NB4 (cell line): ENCODE measurements at regions not wholly inside any gene's neighbourhood (a gene's known extent, or its start where the extent isn't known, plus 50 kb on each side); places are given as distances from the start of the nearest gene placed in this dataset.

Experiments used
- DNase-seq: peaks from one replicate; pipeline ENCODE4 v3.0.0; 2010; ENCODE audit warnings: low read depth
- H3K4me3 ChIP-seq: one replicate; pipeline ENCODE4 v1.5.1; 2011; ENCODE audit warnings: mild to moderate bottlenecking, low read depth, low read length, moderate library complexity
- MYC ChIP-seq: IDR thresholded peaks from 2 replicates; pipeline ENCODE4 v1.6.1; 2011; ENCODE audit warnings: low read depth, low read length
- POLR2A ChIP-seq: IDR thresholded peaks from 2 replicates; pipeline ENCODE4 v1.6.1; 2011; ENCODE audit warnings: mild to moderate bottlenecking; ENCODE audit not compliant: insufficient read length; ENCODE audit errors: extremely low read depth
- TF ChIP-seq, protein P1 (sequence below): IDR thresholded peaks from one replicate; pipeline ENCODE4 v1.5.1; 2012; ENCODE audit warnings: low read depth, low read length
- TF ChIP-seq, protein P2 (sequence below): IDR thresholded peaks from 2 replicates; pipeline ENCODE4 v1.6.1; 2011; ENCODE audit warnings: low read depth, low read length

DNA sequence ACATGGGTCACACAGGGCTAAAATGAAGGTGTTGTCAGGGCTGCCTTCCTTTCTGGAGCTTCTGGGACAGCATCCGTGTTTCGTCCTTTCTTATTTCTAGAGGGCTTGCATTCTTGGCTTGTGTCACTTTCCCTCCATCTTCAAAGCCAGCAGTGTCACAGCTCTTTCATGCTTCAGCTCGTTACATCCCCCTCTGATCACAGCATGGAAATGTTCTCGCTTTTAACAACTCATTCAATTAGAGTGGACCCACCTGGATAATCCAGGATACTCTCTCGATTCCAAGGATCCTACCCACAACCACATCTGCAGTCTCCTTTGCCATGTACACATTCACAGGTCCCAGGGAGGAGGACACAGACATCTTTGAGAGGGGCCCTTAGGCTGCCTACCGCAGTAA lies 316.2 kb upstream of the FIGN start:
- DNase-seq: no peak
- H3K4me3 ChIP-seq: no peak overlapping the region
- TF ChIP-seq, protein P1, sequence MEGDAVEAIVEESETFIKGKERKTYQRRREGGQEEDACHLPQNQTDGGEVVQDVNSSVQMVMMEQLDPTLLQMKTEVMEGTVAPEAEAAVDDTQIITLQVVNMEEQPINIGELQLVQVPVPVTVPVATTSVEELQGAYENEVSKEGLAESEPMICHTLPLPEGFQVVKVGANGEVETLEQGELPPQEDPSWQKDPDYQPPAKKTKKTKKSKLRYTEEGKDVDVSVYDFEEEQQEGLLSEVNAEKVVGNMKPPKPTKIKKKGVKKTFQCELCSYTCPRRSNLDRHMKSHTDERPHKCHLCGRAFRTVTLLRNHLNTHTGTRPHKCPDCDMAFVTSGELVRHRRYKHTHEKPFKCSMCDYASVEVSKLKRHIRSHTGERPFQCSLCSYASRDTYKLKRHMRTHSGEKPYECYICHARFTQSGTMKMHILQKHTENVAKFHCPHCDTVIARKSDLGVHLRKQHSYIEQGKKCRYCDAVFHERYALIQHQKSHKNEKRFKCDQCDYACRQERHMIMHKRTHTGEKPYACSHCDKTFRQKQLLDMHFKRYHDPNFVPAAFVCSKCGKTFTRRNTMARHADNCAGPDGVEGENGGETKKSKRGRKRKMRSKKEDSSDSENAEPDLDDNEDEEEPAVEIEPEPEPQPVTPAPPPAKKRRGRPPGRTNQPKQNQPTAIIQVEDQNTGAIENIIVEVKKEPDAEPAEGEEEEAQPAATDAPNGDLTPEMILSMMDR: no peak
- TF ChIP-seq POLR2A (no peak), MYC (no peak)
- TF ChIP-seq, protein P2, sequence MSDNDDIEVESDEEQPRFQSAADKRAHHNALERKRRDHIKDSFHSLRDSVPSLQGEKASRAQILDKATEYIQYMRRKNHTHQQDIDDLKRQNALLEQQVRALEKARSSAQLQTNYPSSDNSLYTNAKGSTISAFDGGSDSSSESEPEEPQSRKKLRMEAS: no peak

DNA sequence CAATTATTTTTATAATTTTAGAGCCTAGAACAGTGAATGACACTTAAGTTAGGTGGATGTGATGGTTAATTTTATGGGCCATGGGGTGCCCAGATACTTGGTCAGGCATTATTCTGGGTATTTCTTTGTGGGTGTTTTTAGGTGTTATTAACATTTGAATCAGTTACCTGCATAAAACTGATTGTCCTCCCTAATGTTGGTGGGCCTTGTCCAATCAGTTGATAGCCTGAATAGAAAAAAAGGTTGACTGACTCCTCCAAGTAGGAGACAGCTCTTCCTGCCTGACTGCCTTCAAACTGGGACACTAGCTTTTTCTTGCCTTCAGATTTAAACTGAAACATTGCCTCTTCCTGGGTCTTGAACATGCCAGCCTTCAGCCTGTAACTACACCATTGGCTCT lies 312.9 kb upstream of the FIGN start:
- TF ChIP-seq POLR2A (no peak), MYC (no peak)
- TF ChIP-seq, protein P2: no peak
- TF ChIP-seq, protein P1: no peak
- DNase-seq: no peak
- no peak overlapping the region for H3K4me3 ChIP-seq

DNA sequence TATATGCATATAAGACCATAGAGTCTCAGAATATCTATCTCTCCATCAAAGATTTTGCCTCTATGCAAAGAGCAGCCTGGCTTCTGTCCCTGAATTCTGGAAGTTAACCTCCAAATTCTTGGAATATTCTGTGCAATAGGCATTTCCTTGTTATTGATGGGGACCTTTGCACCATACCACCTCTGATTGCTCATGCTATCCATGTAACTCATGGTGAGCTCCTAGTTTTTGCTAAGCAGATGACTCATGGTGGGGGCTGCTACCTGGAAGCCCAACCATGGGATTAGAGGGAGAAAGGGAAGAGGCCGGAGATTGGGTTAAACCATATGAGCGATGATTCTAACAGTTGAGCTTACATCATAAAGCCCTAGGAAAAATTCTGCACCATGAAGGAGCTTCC lies 310.2 kb upstream of the FIGN start:
- TF ChIP-seq, protein P2: no peak
- TF ChIP-seq POLR2A (no peak), MYC (no peak)
- TF ChIP-seq, protein P1: no peak
- no peak overlapping the region for H3K4me3 ChIP-seq
- DNase-seq: no peak

DNA sequence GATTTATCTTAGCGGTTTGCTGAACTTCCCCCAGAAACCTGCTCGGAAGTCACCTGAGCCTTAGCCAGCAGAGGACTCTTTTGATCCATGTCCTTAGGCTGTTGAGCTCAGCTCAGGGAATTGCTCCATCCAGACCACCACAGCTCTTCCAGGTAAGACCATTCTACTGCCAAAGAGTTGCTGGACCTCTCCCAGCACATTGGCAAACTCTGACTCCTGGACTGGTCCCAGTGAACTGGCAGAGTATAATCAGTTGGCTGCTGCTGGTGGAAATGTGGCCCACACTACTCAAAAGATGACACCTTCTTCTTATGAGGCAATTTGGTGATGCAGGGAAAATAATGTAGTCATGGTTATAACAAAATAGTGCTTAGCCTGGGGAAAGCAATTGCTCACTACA lies 308.8 kb upstream of the FIGN start:
- TF ChIP-seq, protein P1: no peak
- no peak for TF ChIP-seq POLR2A
- TF ChIP-seq, protein P2: no peak
- no peak for TF ChIP-seq MYC
- no peak for DNase-seq
- H3K4me3 ChIP-seq: no peak overlapping the region

DNA sequence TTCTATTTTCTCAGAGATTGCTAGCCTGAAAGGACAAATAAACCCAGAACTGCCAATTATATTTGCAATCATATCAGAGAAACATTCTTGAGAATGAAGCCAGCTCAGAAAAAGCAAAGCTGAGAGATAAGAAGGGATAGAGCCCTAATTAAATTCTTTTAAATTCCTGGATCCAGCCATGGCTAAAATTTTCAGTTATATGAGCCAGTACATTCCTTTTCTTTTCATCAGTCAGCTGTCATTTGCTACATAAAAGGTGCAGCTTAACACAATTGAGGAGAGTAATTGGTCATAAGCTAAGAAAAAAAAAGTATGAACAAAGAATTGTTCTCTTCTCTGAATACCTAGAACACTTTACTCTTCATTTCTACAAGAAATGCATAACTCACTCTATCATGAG lies 303.5 kb upstream of the FIGN start:
- no peak overlapping the region for H3K4me3 ChIP-seq
- DNase-seq: no peak
- TF ChIP-seq POLR2A (no peak), MYC (no peak)
- TF ChIP-seq, protein P2: no peak
- TF ChIP-seq, protein P1: no peak

DNA sequence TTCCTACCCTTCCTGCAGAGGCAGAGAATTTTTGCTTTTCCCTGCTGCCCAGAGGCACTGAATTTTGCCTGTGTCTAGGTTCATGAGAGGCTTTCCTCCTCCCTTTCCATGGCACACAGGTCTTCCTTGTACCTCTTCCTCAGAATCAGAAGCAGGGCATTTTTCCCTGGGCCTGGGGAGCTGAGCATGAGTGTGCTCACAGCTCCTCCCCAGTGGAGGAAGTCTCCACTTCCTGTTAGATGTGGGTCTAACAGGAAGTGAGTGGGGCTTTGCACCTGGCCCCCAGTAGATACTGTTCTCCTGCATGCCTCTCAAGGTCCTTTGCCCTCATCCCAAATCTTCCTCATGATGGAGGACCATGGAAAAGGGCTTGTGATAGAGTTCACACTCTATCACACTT lies 297.2 kb upstream of the FIGN start:
- DNase-seq: peak; percentile 11

More for the DNA sequence above, 297.2 kb upstream of the FIGN start:
- no peak for TF ChIP-seq POLR2A
- TF ChIP-seq, protein P2: no peak
- TF ChIP-seq MYC: no peak
- TF ChIP-seq, protein P1: no peak
- no peak overlapping the region for H3K4me3 ChIP-seq
